GM18870 (cell line): ENCODE measurements at regions not wholly inside any gene's neighbourhood (a gene's known extent, or its start where the extent isn't known, plus 50 kb on each side); places are given as distances from the start of the nearest gene placed in this dataset.
"Not testable (repeated sequence)": the region's sequence is repeated elsewhere in the genome, so short reads cannot be mapped to it uniquely, and the experiment has no call there.

Experiments used
- ATAC-seq: cut with Tn5 transposase; IDR thresholded peaks from one replicate; pipeline ENCODE4 v1.9.1; 2021; ENCODE audit warnings: moderate library complexity; ENCODE audit not compliant: unreplicated experiment

DNA sequence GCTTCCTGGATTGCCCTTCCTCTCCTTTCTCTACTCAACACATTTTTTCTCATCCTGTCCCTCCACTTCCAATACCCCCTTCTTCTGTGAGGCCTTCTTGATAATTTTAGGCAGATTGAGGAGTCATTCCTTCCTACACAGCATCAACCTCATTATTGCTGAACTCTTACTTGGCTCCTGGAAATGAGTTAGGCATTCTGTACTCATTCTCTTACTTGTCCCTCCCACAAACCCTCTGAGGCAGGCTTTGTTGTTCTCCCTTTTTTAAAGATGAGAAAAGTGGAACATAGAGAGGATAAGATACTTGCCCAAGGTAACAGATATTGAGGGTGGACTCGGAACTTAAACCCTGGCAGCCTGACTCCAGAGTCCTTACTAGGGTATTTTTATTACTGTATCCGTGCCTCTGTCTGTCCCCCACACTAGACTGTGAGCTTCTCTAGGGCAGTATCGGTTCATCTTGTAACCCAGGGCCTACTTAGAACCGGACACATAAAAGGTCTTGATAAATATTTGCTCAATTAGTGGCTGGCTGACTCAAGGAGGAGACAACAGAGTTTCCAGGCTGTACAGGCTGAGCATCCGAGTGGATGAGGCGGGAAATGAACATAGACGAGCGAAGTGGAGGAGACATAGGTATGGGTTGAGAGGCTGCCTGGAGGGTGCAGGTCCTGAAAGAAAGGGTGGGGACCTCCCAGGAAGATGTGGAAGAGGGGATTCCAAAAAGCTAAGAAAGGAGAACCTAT lies 148.7 kb upstream of the ATP2B2 start:
- no peak for ATAC-seq

DNA sequence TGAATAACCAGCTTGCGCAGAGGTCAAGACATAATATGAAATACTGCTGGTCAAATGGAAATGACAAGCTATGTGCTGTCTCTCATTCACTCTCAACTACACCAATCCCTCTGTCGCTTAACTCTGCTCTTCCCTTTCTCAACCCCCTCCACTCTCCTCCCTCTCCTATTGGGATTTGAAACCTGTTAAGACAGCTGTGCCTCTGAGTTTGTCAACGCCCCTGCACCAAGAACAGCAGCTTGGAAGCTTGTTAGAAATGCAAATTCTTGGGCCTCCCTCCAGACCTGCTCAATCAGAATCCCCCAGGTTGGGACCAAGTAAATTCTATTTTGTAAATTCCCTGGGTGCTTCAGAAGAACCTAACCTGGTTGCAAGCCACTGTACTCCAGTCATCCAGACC lies 149.7 kb upstream of the ATP2B2 start:
- no peak for ATAC-seq

DNA sequence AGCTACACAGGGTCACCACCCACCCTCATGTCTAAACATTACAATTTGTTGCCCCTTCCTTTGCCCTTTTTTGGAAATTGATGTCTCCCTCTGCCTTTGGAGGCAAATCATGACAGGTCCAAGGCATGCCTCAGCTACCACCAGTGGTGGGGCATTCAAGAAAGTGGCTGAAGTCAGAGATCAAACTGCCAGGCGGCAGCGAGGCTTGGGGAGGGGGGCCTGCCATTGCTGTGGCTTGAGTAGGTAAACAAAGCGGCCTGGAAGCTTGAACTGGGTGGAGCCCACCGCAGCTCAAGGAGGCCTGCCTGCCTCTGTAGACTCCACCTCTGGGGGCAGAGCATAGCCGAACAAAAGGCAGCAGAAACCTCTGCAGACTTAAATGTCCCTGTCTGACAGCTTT lies 152.0 kb upstream of the ATP2B2 start:
- not testable (repeated sequence) for ATAC-seq

DNA sequence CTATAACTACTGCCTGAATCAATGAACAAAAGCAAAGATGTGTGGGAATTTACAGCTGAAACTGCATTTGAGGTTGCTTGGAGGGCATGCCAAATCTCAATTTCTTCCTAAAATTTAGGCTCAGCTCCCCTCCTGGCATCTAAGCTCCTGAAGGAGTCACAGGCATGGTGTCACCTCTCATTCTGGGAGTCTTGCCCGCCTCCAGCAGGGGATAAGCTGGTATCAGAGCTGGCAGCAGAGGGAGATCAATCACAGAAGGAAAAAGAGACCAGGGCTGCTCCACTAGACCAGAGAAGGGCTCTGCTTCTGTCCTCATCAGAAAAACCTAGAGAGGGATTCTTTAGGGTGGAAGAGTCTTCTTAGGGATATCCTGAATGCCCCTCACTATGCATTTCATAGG lies 150.4 kb upstream of the SLC6A11 start:
- ATAC-seq = no peak

DNA sequence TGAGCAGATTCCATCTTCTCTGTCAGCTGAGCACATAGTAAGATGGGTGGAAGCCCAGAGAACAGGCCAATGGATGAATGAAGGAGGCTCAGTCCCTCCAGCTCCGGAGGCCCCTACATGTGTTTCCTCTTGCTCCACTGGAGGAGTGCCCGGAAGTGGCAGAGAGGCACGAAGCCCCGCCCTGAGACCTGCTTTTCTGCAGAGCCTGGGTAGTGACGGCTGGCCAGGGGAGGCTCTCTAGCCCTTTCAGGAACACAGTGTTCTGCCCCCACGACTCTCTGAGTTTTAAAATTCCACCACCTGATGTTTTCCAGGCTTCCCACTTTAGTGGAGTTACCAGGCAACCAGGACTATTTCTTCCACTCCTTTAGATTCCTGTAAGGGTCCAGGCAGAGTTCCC lies 149.4 kb upstream of the SLC6A11 start:
- no peak for ATAC-seq

DNA sequence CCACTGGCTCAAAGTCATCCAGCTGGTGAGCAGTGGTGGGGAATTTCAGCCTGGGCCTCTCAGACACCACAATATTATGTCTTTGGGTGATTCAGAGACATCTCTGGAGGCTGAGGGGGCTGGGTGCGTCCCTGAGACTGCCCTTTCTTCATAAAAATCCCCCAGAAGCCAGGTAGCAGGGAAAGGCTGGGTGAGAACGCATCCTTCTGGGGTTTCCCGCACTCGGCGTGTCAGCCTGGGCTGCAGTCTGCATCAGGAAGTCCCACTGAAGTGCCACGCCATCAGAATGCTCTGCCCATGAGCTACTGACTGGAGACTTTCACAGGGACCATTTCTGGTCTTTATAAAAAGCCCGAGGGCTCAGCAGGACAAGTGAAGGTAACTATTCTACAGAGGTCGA lies 148.8 kb upstream of the SLC6A11 start:
- ATAC-seq = no peak

DNA sequence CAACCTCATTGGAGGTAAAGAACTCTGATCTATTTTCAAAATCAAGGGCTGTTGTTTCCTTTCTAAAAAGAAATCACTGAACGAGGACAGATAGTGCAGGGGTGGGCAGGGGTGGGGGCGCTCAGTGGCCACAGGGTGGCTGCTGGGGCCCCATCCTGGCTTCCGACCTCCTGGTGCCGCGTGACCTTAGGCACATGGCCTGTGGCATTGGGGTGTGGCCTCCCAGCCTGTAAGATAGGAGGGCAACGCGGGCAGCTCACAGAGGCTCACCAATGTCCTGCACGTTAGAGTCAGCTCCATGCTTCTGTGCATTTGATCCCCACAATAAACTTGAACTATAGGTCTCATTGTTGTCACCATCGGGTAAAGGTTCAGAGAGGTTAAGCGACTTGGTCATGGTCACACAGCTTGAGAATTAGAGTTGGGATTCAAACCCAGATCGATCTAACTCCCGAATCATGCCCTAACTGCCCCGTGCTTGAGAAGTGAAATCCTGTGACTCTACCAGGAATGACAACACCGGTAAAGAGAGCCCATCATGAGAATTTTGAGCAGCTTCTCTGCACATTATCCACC lies 148.0 kb upstream of the SLC6A11 start:
- no peak for ATAC-seq

DNA sequence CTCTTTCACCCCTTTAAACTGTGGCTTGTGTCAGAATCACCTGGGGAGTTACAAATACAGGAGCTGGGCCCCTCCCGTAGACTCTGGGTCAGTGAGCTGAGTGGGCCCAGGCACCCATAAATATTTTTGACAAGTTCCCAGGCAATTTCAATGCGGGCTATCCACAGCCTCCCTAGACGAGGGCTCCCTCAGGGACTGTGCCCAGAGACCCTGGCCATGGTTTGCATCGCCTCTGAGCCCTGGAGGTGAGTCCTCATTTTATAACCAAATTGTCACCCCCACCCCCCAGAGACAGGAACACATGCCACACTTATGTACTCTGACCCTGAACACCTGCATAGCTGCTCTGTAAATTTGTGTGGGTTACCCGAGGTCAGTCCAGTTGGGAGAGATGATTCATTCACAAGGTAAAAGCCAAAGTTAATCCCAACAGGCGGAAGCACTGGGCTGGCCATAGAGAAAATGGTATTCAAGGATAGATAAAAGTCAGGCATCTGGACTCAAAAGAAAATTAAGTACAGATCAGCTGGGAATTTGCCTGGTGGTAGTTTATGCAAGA lies 146.5 kb upstream of the SLC6A11 start:
- no peak for ATAC-seq

DNA sequence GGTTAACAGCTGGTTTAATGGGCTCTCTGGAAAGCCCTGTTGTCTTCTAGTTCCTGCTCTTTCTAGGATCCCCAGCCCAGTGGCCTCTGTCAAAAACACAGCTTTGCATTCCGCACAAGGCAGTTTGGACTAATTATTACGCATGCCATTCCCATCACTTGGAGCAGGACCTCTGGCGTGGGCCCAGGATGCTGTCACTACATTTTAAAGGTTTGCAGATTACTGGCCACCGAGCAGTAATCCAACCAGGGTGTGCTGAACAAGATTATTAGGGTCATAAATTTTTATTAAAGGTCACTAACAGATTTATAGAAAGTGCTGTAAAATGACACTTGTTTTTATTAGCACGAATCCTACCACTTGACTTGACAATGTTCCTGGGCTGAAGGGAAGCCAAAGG lies 143.6 kb upstream of the SLC6A11 start:
- no peak for ATAC-seq

DNA sequence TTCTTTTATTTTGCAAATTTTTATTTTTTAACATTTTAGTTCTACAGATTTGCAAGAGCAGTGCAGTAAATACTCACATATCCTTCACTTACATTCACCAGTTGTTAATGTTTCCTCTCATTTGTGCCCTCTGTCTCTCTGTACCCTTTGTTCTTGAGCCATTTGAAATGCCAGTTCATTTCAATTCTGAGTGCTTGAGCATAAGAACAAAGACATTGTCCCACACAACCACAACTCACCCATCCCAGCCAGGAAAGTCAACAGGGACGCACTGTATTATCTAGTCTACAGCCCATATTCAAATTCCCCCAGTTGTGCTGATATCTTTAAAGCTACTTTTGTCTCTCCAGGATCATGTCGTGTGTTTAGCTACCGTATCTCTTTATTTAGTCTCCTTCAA lies 141.4 kb upstream of the SLC6A11 start:
- ATAC-seq = no peak

DNA sequence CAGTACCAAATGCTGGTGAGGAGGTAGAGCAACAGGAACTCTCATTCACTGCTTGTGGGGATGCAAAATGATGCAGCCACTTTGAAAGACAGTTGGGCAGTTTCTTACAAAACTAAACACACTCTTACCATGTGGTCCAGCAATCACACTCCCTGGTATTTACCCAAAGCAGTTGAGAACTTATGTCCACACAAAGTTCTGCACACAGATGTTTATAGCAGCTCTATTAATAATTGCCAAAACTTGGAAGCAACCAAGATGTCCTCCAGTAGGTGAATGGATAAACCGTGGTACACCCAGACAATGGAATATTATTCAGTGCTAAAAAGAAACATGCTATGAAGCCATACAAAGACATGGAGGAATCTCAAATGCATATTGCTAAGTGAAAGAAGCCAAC lies 139.1 kb upstream of the SLC6A11 start:
- ATAC-seq = no peak

DNA sequence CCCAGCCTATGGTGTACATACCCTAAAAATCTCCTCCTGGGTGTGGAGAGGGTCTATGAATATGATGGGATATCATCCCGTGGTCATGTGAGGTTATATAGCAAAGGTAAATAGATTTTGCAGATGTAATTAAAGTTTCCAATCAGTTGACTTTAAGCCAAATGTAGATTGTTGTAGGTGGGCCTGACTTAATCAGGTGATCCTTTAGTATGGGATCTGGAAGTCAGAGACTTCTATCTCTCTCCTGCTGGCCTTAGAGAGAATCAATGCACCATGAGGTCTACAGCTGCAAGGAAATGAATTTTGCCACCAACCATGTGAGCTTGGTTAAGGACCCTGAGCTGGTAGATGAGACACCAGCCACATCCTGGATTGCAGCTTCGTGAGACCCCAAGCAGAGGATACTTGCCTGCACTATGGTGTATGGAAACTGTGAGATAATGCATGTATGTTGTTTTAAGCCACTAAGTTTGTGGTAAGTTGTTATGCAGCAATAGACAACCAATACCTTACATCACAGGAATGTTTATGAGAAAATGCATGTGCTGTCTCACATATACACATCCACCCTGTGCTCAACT lies 137.1 kb upstream of the SLC6A11 start:
- ATAC-seq = no peak

DNA sequence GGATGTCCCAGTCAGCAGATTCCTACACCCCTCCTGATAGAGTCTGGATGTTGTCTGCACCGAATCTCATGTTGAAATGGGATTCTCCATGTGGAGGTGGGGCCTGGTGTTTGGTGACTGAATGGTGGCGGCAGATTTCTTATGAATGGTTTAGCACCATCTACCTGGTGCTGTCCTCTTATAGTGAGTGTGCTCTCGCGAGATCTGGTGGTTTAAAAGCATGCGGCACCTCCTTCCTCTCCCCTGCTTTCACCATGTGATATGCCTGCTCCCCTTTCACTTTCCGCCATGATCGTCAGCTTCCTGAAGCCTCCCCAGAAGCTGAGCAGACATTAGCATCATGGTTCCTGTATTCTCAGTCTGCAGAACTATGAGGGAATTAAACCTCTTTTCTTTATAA lies 135.2 kb upstream of the SLC6A11 start:
- no peak for ATAC-seq

DNA sequence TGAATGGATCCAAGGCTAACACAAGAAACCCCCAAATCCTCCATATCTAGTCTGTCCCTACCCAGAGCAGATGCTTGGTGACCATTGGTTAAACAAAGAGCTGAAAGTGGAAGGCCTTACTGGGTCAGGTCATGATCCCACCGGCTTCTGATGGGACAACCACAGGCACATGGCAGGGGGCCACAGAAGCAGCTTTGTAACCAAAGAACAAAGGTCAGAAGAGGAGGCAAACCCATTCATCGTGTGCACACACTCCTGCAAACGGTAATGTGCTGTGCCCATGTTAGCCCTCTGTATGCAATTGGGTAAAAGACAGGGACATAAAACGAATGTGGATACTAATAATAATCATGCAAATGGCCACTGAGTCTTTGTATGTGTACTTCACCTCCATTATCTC lies 133.3 kb upstream of the SLC6A11 start:
- no peak for ATAC-seq

DNA sequence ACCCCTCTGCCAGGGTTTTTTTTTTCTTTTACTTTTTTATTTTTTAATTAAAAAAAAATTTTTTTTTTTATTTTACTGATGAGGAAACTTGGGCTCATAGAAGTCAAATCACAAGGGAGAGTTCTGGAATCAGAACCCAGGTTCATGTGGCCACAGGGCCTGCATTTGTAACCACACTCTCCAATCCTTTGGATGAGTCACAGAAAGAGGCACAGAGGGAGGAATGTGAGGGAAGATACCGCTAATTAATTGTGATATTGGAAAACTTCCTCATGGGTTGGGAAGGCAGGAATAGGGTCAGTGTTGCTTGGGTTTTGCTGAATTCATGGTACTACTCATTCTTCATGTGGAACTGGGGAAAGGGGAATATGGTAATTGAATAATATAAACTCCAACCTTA lies 132.9 kb upstream of the SLC6A11 start:
- no peak for ATAC-seq

DNA sequence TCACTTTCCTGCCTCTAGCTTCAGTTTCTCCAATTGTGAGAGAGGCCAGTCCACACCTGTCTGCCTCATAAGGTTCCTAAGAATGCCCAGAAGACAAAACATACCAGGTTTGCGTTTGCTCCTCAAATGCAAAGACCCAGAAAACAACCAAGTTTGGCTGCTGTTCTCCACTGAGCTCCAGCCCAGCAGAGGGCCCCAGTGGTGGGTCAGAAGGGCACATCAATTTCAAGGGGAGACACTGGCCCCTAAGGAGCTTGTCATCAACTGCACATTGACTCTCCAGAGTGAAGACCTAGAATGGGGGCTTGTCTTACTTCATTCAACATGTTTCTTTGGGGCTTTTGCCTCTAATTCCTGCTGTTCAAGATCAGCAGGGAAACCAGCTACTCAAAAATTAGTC lies 127.9 kb upstream of the SLC6A11 start:
- no peak for ATAC-seq

DNA sequence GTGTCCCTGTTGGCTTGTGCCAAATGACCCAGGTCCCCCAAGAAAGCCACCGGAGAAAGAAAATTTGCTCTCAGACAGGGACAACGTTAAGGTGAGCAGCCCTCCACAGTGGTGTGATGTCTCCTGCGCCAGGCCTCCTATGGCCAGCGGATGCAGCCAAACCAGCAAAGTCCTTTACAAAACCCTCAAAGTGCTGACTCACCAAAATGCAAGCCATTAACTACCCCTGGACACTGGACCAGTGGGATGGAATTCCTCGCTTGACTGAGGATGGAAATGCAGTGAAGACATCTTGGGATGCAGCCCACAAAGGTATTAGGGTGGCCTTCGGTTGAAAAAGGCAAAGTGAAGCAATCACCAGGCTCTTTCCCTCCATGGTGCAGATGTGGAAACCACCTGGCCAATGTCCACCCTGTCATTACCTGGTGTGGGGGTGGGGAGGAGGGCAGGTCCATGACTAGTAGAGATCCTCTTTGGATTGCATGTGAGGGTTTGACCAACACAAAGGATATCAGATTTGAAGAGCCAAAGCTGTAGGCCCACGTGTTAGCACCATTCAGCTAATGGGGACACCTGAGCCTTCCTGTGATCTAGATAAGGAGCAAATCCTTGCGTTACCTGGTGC lies 127.4 kb upstream of the SLC6A11 start:
- no peak for ATAC-seq

DNA sequence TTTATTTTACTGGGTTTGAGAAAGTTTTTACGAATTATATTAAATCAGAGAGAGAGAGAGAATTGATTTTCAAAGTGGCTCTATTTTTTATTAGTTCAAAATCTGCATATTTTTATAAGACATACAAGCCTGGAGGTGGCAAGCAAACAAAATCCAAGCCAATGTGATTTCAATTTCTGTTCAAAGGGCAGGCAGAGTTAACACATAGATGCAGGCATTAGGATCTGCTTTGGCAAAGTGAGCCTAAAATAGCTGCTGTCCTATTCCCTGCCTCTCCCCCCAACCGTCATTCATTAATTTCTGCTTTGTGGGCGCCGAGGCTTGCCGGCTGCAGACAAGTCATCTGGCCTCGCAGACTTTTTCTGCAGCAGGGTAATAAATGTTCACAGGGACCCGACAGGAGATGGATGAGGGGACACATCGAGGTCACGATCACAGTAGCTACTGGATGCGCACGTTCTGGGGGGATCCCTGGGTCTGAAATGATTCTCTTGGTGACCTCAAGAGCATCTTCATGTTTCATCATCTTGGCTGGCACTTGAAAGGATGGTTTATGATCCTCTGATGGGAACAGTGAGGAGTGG lies 123.9 kb upstream of the SLC6A11 start:
- ATAC-seq = no peak

DNA sequence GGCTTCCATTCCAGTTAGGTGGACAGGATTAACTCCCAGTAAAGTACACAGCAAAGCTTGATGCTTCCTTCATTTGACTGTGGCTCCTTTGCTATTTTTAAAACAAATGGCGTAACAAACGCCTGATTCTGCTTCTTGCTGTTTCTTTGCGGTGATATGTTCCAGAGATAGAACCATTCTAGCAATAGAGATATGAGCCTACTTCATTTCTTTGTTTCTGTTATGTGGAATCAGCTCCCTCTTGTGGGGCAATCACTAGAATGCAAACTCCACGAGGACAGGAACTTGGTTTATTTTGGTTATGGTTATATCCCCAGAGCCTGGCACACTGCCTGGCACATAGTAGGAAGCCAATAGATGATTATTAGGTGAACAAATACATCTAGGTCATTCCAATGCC lies 122.6 kb upstream of the SLC6A11 start:
- ATAC-seq = no peak

DNA sequence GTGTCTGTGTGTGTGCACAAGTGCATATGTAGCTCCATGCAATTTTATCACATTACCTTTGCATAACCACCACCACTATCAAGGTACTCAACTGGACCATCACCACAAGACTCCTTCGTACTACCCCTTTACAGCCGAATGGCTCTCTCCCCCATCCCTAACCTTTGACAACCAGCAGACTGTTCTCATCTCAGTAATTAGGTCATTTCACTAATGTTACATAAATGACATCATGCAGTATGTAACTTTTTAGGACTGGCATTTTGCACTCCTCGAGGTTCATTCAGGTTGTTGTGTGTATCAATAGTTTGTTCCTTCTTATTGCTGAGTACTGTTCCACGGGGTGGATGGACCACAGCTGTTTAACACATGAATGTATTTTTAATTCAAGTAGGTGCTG lies 121.8 kb upstream of the SLC6A11 start:
- ATAC-seq = no peak

DNA sequence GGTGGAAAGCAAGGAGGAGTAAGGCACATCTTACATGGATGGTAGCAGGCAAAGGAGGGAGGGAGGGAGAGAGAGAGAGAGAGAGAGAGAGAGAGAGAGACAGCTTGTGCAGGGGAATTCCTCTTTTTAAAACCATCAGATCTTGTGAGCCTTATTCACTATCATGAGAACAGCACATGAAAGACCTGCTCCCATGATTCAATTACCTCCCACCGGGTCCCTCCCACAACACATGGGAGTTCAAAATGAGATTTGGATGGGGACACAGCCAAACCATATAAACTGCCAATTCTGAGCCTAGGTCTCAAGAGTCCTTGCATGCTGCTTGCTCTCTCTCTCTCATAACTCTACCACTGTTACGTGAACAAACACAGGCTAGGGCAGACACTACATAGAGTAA lies 120.8 kb upstream of the SLC6A11 start:
- ATAC-seq = not testable (repeated sequence)
